GM04504 (cell line): ENCODE measurements at regions not wholly inside any gene's neighbourhood (a gene's known extent, or its start where the extent isn't known, plus 50 kb on each side); places are given as distances from the start of the nearest gene placed in this dataset.
A peak's percentile ranks its signal among the peaks of the same experiment; 100 is the strongest.

Source experiments
- DNase-seq: peaks from one replicate; pipeline ENCODE4 v3.0.0-alpha.2; 2012; ENCODE audit warnings: low read depth

DNA sequence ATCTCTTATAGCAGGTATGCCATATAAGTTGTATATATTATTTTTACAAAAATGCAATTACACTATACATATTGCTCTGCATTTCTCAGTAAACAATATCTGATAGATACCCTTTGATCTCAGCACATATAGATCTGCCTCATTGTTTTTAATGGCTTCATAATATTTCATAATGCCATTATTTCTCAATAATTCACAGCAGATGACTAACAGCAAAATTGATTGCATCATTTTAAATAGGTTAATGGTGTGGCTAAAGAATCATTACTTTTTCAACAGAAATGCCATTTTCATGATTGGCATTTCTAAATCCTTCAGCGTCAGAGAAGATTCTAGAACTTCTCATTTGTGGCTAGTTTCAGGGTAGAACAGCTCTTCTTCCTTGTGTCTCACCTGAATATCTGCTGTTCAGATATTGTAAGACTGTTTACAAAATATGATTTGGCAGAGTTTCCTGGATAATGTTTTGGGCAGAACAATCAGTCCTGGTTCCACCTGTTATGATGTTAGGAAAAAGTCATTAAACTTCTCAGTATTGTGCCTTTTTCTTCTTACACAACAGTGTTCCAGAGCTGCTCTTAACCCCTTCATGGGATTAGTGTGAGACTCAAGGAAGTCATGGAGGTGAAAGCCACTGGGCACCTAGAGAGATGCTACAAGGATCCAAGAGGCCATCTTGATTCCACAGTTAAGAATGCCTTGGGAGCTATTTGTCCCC is 397.6 kb upstream of the THBS1 start:
- DNase-seq, result no peak

GRCh38 chr15:39184701-39185390 is 396.0 kb upstream of the THBS1 start:
- no peak for DNase-seq

DNA sequence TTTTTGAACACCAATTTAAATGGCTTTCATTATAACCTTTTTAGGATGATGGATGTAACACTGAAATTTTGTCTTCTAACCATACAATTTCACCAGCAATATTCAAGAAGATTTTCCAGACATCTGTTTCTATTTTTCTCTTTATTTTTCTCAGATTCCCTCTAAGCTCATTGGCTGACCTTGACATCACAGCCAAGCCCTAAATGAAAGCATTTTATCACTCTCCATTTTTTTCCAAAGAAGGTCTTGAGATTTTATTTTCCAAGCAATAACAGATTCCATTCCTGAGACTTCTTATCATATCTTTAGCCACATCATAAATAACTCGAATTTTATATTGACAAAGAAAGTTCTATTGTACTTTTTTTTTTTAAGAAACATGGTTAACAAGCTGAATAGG is 392.6 kb upstream of the THBS1 start:
- no peak for DNase-seq

DNA sequence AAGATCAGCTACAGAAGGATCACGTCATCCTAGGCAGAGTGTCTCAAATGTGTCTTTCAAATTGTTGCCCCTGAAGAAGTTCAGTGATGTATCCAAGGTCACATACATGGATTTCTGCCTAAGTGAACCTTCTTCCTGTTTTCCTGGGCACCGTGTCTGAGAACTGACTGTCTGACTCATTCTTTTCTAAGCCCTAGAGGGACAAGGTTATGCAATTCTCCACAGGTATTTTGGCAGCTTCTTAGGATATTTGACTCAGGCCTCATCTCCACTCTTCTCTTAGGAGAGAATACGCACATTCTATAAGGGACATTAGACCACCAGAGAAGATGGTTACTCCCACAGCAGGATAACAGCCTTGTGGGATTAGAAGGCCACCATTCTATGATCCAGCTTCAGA is 391.9 kb upstream of the THBS1 start:
- peak; percentile 89 for DNase-seq

DNA sequence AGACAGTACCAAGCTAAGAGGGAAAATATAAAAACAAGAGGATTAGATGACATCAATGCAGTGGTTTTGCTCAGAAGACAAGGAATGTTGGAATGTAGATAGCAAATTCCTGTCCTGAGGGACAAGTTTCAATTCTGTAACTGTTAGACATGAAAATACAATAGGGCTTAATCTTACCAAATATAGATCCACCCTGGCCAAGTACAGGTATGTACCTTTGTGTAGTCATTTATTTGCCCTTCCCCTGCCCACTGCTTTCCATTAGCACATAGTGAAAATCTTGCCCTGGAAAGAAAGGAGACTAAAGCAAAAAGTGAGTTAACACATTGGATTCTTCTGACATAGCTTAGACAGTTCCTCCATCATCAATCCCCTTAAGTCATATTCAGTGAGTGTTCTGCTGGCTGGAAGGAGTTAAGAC is 389.0 kb upstream of the THBS1 start:
- no peak for DNase-seq

DNA sequence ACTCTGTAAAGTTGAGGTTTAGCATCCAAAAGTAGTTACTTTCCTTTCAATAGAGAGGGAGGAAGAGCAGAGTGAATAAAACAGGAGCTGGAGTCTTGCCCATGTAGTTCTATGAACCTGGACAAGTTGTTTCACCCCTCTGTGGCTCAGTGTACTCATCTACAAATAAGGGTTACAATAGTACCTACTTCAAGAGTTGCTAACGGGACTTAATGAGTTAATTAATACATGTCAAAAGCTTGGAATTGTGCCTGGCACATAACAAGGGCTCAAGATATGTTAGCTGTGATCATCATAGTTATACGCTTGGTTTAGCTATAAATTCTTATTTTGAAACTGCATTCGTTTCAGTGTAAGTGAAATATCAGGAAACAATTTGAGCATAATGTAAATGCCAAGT is 388.5 kb upstream of the THBS1 start:
- no peak for DNase-seq

GRCh38 chr15:39192979-39193560 is 387.8 kb upstream of the THBS1 start:
- no peak for DNase-seq

GRCh38 chr15:39193611-39194010 is 387.3 kb upstream of the THBS1 start:
- DNase-seq, result no peak

GRCh38 chr15:39194106-39194830 is 386.6 kb upstream of the THBS1 start:
- DNase-seq, result no peak

- DNase-seq, result peak; percentile 86
Measured at GRCh38 chr15:39195961-39196486, 384.9 kb upstream of the THBS1 start.

GRCh38 chr15:39198044-39199000 is 382.6 kb upstream of the THBS1 start:
- DNase-seq, result no peak

GRCh38 chr15:39199076-39199475 is 381.8 kb upstream of the THBS1 start:
- no peak for DNase-seq

- DNase-seq, result no peak
Measured at GRCh38 chr15:39200586-39200985, 380.3 kb upstream of the THBS1 start.

DNA sequence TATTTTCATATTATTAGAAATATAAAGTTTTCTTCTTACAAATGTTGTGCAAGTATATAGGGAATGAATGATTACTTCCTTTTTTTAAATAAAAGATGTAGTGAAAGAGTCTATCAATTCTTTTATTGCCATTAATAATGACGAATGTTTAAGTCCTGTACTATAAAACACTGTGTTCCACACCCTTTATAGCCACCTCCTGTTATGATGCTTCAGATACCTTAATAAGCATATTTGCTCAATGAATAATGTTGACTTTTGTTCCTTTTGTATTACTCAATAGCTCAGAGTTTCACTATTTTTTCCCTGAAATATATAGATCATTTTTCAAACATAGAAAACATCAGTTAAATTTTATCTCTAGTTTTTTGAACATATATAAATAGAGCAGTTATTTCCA is 378.2 kb upstream of the THBS1 start:
- DNase-seq, result no peak

DNA sequence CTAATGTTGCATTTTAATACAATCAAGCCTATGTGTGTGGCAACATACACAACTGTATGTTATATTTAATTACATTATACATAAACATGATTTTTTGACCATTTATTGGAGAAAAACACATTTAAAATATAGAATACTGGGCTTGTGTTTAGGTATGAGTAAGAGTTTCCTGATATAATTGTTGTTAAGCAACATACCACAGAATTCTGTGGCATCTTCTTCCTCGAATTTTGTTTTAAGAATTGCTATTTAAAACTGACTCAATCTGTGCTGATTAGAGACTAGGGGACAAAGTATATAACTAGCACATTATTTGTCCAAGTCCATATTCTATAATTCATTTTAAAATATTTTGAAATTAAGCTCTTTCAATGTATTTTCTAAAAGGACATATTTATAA is 376.8 kb upstream of the THBS1 start:
- DNase-seq, result no peak

DNA sequence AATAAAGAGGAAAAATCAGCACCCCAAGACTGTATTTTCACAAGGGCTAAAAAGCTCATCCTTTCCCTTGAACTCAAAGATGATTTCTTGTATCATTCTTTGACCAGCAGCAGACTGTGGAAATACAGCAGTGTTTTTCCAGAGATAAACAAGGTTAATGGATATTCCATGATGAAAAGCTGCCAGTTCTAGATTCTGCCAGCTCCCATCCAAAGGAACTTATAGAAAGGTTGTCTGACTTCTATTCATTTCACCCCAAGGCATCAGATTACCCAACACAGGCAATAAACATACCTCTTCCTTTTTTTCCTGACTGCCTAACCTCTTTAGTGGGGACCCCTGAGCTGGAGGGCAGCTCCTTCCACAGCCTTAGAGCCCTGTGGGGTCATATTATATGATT is 375.8 kb upstream of the THBS1 start:
- DNase-seq, result no peak

GRCh38 chr15:39205506-39206371 is 375.1 kb upstream of the THBS1 start:
- DNase-seq, result no peak

- DNase-seq, result no peak
Measured at GRCh38 chr15:39207532-39208115, 373.3 kb upstream of the THBS1 start.

GRCh38 chr15:39208187-39208586 is 372.7 kb upstream of the THBS1 start:
- DNase-seq, result no peak
